ENCODE measurements at regions not wholly inside any gene's neighbourhood (a gene's known extent, or its start where the extent isn't known, plus 50 kb on each side); places are given as distances from the start of the nearest gene placed in this dataset.

GRCh38 chr17:34204402-34204801, 50.7 kb upstream of the CCL2 start:
- TF ChIP-seq CTCF (IDR thresholded peaks at IDR 0.05) (no peak), POLR2A (IDR thresholded peaks at IDR 0.05) (no peak)

Measured in transverse colon (tissue), 3 donors.